Gastrocnemius medialis (tissue), 4 donors: ENCODE measurements at regions not wholly inside any gene's neighbourhood (a gene's known extent, or its start where the extent isn't known, plus 50 kb on each side); places are given as distances from the start of the nearest gene placed in this dataset.

ENCODE experiments used
- CTCF ChIP-seq, 5 experiments: fragments of 450-650 bp in 3 of 5; fragments of 200-600 bp in 2 of 5; sonication (generic) in 2 of 5; IDR thresholded peaks in 4 of 5; conservative IDR thresholded peaks in 1 of 5; 1 replicate in 4 of 5; 2 replicates in 1 of 5; pipeline ENCODE4 v1.5.1; 2016 to 2019; ENCODE audit warnings: antibody characterized with exemption in 5 of 5, mild to moderate bottlenecking in 3 of 5, moderate library complexity in 3 of 5
- POLR2A ChIP-seq, 2 donors: fragments of 450-650 bp; IDR thresholded peaks; one replicate each; pipeline ENCODE4 v1.6.1; 2017; ENCODE audit warnings: antibody characterized with exemption in 2 of 2, mild to moderate bottlenecking in 2 of 2, moderate library complexity in 2 of 2

GRCh38 chr14:82009076-82009475 is 475.4 kb upstream of the SEL1L start:
- no peak for TF ChIP-seq CTCF (IDR thresholded peaks at IDR 0.05 in 4 of 5, conservative IDR thresholded peaks at IDR 0.05 in 1 of 5)
- TF ChIP-seq POLR2A (IDR thresholded peaks at IDR 0.05) = no peak
